Activated T-cell treated with anti-CD3 and anti-CD28 coated beads for 4 hours (primary cell): ENCODE measurements at regions not wholly inside any gene's neighbourhood (a gene's known extent, or its start where the extent isn't known, plus 50 kb on each side); places are given as distances from the start of the nearest gene placed in this dataset.

Experiments used
- DNase-seq: peaks from one replicate; pipeline ENCODE4 v3.0.0-alpha.2; 2020

DNA sequence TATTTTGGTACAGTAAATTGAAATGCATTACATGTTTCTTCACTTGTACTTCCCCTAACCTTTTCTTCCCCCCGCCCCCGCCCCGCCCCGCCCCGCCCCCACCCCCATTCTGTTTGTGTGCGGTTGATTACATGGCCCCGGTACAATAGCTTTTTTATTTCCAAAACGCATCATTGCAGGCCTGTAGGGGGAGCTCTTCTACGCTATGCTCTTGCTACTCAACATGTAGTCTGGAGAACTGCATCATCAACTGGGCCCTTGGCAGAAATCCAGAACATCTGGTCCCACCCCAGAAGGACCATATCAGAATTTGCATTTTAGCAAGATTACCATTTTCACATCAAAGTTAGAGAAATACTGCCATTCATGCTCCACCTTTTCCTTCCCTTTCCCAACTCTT lies 333.3 kb upstream of the DDX53 start:
- no peak for DNase-seq

- no peak for DNase-seq
Observed at GRCh38 chrX:22674932-22675331, 324.8 kb upstream of the DDX53 start.

DNA sequence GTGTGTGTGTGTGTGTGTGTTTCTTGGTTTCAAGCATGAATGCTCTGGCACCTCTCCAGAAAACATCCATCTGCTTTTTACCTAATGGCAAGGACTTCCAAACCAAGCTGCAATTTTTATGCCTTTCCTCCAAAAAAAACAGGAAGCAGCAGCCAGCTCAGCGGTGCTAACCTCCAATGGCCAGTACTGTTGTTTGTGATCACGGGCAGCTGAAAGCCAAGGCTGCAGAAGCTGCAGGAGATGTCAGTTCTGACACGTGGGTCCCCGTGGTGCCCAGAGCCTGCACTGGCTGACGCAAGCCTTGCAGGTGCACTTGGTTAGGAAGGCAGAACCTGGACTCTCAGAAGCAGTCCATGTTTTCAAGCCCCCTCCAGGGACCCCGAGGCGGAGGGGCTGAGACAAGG lies 313.6 kb upstream of the DDX53 start:
- DNase-seq, result no peak

DNA sequence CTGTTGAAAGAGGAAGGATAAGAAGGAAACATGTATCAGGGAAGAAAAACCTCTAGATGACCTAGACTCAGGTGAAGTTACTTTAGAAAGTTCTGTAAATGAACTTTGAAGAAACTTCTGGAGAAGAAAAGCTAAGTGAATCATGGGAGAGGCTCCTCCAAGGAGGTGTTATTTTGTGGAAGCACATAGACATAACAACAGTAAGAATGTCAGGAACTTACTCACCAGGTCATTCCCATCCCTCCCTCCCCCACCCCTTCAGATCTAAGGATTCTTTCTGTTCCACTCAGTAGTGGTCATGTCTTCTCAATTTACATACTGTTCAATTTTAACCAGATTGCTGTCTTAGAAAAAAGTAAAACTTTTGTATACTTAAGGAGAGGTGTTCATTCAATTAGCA lies 310.5 kb upstream of the DDX53 start:
- no peak for DNase-seq

DNA sequence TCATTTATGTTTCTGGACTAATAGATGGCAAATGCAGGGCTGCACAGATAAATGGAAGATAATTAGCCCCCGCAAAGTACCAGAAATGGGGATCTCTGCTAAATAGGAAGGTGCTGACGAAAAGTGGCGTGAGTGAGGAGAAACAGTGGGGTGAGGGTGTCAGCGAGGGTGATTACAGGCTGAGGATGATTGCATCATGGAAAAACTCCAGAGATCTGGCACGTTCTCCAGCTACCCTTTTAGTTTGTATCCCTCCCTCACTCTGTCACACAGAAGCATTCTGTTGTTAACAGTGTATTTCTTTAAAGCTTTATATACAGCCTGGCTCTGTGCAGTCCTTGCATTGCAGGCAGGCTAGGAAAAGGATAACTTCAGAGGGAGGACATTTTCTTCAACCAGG lies 309.6 kb upstream of the DDX53 start:
- no peak for DNase-seq

- no peak for DNase-seq
Observed at GRCh38 chrX:22691966-22692565, 307.7 kb upstream of the DDX53 start.

- no peak for DNase-seq
Observed at GRCh38 chrX:22698151-22698550, 301.6 kb upstream of the DDX53 start.

DNA sequence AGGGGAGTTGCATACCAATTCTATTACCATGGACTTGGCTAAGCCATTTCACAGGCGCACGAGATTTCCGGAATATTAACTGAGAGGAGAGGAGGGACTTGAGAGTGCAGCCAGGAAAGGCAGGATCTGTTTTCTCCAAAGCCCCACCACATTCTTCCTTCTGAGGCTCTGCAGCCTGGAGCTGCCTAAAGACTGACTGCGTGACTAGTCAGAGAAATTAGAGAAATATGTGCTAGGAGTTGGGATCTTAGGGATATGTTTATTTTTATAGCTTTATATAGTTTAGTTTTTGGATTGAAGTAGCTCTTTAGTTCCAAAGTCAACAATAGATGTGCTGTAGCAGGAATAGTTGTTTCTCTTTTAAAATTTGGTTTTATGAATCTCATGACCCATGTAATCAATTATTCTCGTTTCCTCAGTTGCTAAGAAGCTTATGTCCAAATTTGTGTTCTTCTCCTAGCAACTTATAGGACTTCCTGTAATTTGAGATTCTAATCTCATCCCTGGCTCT lies 300.1 kb upstream of the DDX53 start:
- no peak for DNase-seq

- DNase-seq, result no peak
Observed at GRCh38 chrX:22712942-22713341, 286.8 kb upstream of the DDX53 start.

DNA sequence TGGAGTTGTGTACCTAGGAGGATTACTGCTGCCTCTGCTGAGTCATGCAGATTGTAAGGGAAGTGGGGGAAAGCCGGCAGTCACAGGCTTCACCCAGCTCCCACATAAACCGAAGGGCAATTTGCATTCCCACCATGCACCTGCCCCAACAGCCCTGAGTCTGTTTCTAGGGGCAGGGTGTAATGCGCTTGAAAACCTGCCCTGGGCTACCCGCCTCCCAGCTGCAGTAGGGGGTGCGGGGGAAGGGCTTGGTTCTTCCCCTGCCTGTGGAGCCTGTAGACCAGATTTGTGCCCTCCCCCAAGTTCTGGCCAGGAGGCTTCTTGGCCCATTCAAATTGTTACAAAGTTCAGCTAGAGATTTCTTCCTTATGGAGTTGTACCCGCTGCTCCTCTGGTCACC lies 269.2 kb upstream of the DDX53 start:
- DNase-seq, result no peak

DNA sequence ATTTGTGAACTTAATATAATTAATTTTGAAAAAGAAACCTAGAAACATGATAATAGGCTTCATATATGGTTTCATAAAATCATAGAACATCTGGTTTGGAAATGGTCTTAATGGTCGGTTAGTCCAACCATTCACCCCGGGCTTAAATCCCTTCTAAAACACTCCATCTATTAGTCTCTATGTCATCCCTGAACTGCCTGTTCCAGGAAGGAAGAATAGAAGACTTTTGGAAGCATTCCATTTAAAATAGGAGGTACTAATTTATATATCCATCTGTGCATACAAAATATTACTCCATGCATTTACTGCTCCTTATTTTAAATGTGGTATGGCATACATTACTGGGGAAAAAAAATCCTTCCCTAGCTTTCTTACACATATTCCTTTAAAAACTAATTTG lies 262.2 kb upstream of the DDX53 start:
- DNase-seq, result no peak

DNA sequence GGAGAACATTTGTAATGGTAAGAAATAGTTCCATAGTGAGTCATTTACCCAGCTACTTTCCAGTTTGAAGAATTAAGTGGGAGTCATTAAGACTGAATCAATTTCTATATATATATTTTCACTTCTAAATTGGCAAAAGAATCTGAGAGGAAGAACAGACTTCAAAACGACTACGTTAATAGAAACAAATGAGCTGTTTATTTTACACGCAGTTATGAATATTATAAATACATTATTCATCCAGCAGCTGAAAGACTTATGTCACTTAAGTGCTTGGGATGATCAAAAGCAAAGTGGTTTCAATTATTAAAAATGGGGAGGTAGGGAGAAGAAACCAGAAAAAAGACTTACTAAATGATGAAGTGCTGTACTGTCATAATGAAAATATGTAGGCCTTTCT lies 260.5 kb upstream of the DDX53 start:
- DNase-seq, result no peak

DNA sequence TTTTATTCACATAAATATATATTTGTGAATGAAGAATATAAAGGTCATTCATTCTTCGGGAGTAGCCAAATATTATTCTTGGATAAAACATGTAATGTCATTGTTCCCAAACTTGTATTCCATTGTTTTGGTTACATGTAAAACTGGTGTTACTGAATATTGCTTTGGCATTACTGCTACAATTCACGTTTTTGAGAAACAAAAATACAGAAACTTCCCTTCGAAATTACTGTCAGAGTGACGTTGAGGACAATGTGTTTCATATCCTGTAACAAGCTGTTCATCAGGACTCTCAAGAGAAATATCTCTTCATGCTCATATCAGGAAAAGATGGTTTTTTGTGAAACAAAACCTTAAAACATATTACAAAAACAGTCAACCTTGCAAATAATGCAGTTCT lies 258.9 kb upstream of the DDX53 start:
- no peak for DNase-seq

DNA sequence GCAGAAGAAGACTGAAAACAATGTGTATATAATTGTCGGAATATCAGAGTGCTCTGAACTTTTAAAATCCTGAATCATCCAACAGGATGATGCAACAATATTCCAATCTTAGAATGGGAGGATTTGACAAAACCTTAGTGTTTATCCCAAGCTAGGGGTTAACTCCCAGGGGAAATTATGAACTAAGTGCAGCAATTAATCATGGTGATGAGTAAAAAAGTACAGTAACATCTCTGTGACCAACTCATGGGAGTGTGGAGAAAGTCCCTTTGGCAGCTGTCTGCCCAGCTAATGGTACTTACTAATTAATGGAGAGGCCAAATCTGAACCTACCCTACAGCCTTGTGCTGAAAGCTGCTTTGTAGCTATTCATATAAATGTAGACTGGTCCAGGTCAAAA lies 257.6 kb upstream of the DDX53 start:
- no peak for DNase-seq

GRCh38 chrX:22746081-22746480 lies 253.7 kb upstream of the DDX53 start:
- no peak for DNase-seq

DNA sequence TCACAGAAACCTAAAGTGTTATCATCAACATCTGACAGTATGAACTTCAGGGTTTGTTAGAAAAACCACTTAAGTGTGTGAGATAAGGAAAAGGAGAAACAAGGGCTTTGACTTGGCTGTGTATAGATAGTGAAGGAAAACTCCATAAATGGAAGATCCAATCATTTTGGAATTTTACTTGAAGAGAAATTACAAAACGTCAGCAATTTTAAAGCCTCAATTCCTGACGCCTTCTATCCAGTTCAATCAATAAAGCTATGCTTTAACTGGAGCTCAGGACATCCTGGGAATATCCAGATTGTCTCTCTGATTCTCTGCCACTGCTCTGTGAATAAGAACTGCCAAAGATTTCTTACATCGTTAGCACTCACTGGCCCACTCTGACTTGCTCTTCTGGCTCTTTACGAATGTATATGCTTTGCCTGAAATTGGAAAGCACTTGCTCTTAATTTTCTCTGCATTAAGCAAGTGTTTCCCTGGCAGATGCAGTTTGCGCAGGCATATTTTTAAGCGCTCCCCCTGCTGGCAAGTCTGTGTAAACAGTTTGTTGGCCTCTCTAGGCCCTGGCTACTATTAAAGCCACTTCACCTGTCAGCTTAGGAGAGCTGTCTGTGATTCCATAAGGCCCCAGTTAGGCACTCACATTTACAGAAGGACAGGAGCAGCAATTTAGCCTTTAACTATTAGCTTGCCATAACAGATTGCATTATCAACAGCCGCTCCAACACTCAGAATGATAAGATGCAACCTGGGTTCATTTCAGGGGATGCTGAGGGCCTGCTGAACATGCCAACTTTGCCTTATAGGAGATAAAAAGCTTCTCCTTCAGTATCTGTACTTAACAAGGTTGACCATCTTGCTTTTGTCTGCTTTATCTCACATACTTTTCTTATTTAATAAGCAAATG lies 251.4 kb upstream of the DDX53 start:
- peak; percentile 2 for DNase-seq

DNA sequence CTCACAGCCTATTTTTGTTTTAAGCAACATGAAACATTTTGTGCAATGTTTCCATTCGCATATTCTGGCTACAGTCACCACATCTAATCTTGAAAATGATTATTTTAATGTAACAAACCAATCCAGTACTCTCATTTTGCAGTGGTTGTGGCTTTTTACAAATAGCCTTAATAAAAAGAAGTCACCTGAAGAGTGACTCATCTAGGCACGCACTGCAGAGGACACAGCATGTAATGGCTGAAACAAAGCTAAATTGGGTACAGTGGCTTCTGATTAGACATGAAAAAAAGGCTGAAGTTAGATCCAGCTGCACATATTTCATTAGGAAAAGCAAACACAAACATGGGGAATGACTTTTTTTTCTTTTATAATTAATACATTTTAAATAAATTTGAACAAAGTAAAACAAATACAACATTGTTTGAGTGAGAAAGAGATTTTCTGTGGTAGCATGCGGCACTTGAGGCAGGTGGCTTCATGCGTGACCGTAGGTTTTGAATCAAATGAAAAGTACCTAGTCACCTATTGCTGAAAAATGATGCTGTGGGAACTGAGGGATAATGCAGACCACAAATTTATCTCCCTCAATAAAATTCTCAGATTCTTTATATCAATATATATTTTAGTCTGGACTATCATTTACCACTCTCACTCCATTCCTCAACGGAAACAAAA lies 240.8 kb upstream of the DDX53 start:
- no peak for DNase-seq

GRCh38 chrX:22760513-22761057 lies 239.2 kb upstream of the DDX53 start:
- no peak for DNase-seq

DNA sequence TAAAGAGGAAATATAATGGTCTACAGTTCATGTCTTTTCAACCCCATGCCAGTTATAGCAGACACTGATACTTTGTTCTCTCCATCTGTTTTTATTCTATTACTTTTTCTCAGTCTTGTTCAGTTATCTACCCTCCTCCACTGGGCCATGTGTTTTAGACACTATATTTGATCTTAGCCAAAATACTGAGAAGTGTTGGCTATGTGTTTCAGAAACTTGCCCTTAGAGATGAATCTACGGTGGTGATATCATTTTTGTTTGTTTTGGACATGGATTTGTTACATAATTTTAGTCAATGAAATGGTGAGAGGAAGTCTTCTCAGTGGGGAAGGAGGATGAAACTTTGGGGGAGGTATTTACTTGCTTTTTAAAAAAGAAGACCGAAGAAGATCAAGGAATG lies 211.5 kb upstream of the DDX53 start:
- no peak for DNase-seq

DNA sequence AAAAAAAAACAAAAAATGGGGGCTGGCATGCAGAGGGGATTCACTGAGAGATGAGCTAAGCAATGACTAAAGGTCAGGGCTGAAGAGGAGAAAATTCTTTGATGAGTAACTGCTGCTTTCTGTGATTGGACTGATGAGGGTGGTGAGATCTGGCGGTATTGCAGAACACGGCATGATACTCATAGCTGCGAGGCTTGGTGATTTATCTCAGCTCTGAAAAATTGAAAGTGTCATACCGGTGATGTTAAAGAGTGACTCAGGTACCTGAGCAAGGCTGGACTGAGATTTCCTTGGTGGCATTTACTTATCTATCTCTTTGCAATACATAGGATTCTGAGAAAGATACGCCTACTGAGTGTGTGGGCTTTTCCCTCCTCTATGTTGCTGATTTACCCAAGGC lies 204.1 kb upstream of the DDX53 start:
- DNase-seq, result no peak

DNA sequence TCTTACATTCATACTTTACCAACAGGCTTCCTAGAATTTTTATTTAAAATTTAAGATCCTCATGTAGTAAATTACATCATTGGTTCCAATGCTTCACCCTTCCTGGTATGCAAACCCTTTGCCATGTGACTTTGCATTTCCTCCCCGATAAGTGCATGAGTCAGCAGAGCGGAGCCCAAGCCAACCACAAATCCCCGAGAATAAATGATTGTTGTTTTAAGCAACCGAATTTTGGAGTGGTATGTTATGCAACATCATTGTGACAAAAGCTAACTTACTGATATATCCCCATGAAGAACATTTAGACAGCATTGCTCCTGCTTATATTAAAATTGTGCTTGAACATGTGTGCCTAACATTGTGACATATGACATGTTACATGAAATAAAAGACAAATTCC lies 199.4 kb upstream of the DDX53 start:
- DNase-seq, result no peak

GRCh38 chrX:22800806-22801205 lies 199.0 kb upstream of the DDX53 start:
- no peak for DNase-seq

- DNase-seq, result no peak
Observed at GRCh38 chrX:22803353-22803752, 196.4 kb upstream of the DDX53 start.

DNA sequence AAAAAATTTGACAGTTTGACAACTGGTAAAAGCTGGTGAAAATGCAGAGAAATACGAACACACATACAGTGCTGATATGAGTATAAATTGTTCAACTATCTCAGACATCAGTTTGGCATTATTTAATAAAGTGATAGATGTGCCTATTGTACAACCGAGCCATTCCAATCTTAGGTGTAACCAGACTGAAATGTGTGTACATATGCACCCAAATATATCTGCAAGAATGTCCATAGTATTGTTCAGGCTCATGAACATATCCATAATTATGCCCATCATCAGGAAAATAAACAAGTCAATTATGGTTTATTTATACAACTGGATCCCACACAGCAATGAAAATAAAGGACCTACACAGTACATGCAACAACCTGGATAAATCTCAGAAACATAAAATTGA lies 188.9 kb upstream of the DDX53 start:
- DNase-seq, result no peak
